CD4-positive, alpha-beta memory T cell (primary cell): ENCODE measurements at regions not wholly inside any gene's neighbourhood (a gene's known extent, or its start where the extent isn't known, plus 50 kb on each side); places are given as distances from the start of the nearest gene placed in this dataset.

Source experiments
- CTCF ChIA-PET: fragments of 350-600 bp; sonication (Branson Sonifier 250); formaldehyde crosslinking; loops from one replicate; lab custom pipeline; 2021; ENCODE audit warnings: inconsistent platforms; ENCODE audit not compliant: partially characterized antibody; lab: Charles Lee
- POLR2A ChIA-PET: fragments of 350-600 bp; sonication (Branson Sonifier 250); formaldehyde crosslinking; loops from one replicate; lab custom pipeline; 2021; ENCODE audit not compliant: partially characterized antibody; lab: Charles Lee
- DNase-seq, 5 donors: peaks; one replicate each; pipeline versions ENCODE4 v3.0.0 to v3.0.0-alpha.2; 2020 to 2022; ENCODE audit warnings: mixed read lengths in 1 of 5
- H3K27ac ChIP-seq: one replicate; pipeline ENCODE4 v1.7.0; 2013; ENCODE audit warnings: low read depth, low read length
- H3K27me3 ChIP-seq: 2 replicates; pipeline ENCODE4 v1.7.0; 2013; ENCODE audit warnings: mild to moderate bottlenecking, low read length, moderate library complexity; ENCODE audit not compliant: insufficient read depth
- H3K36me3 ChIP-seq: 2 replicates; pipeline ENCODE4 v1.7.0; 2013; ENCODE audit warnings: mild to moderate bottlenecking, low read length, moderate library complexity; ENCODE audit not compliant: insufficient read depth
- H3K4me1 ChIP-seq: 2 replicates; pipeline ENCODE4 v1.7.0; 2013; ENCODE audit warnings: mild to moderate bottlenecking, low read length, moderate library complexity; ENCODE audit not compliant: insufficient read depth
- H3K4me3 ChIP-seq, 2 donors: one replicate each; pipeline ENCODE4 v1.7.0; 2013; ENCODE audit warnings: low read length in 2 of 2, mild to moderate bottlenecking in 1 of 2
- H3K9me3 ChIP-seq, 2 donors: one replicate each; pipeline ENCODE4 v1.7.0; 2013; ENCODE audit warnings: low read length in 2 of 2, control low read depth in 1 of 2; ENCODE audit not compliant: control insufficient read depth in 1 of 2
- H3K27ac Mint-ChIP-seq, 7 donors: one replicate each; pipeline ENCODE4 v1.8.0; 2020 to 2021; ENCODE audit warnings: mixed read lengths in 7 of 7, mild to moderate bottlenecking in 6 of 7, inconsistent platforms in 3 of 7, moderate library complexity in 3 of 7
- H3K27me3 Mint-ChIP-seq, 2 donors: one replicate each; pipeline ENCODE4 v1.8.0; 2020 to 2021; ENCODE audit warnings: mixed read lengths in 2 of 2
- H3K36me3 Mint-ChIP-seq, 2 donors: one replicate each; pipeline ENCODE4 v1.8.0; 2020 to 2021; ENCODE audit warnings: mixed read lengths in 2 of 2, inconsistent platforms in 1 of 2, mild to moderate bottlenecking in 1 of 2
- H3K4me1 Mint-ChIP-seq, 4 donors: one replicate each; pipeline ENCODE4 v1.8.0; 2020 to 2021; ENCODE audit warnings: mixed read lengths in 4 of 4, mild to moderate bottlenecking in 1 of 4
- H3K4me3 Mint-ChIP-seq, 8 donors: one replicate each; pipeline ENCODE4 v1.8.0; 2020 to 2021; ENCODE audit warnings: mixed read lengths in 8 of 8, mild to moderate bottlenecking in 7 of 8, moderate library complexity in 6 of 8, inconsistent platforms in 3 of 8
- H3K9me3 Mint-ChIP-seq, 8 donors: one replicate each; pipeline ENCODE4 v1.8.0; 2020 to 2021; ENCODE audit warnings: mixed read lengths in 8 of 8, mild to moderate bottlenecking in 5 of 8, inconsistent platforms in 3 of 8, moderate library complexity in 1 of 8
- intact Hi-C: fragments of 100-400 bp; cut with micrococcal nuclease; formaldehyde crosslinking; loops from one replicate; pipeline ENCODE4 v1.15.1; 2023

GRCh38 chr7:120123528-120123927 lies 149.4 kb upstream of the KCND2 start:
- CTCF ChIA-PET, result no interaction called here
- Histone ChIP-seq H3K36me3 (no peaks in the 10 kb centered on the region), H3K9me3 (no peaks in the 10 kb centered on the region), H3K27ac (no peak overlapping the region), H3K27me3 (no peaks in the 10 kb centered on the region), H3K4me3 (no peak overlapping the region), H3K4me1 (no peaks in the 10 kb centered on the region)
- Mint-ChIP-seq H3K27ac (no peak overlapping the region), H3K4me1 (no peaks in the 10 kb centered on the region), H3K36me3 (no peaks in the 10 kb centered on the region), H3K9me3 (peaks cover 0 to 9% (median 4%) of the 10 kb centered on the region in 8 donors), H3K4me3 (no peak overlapping the region), H3K27me3 (no peaks in the 10 kb centered on the region)
- DNase-seq, result no peak
- intact Hi-C loops, result no loop called here
- POLR2A ChIA-PET, result no interaction called here

- peaks cover 2 to 26% (median 12%) of the 10 kb centered on the region in 8 donors for H3K9me3 Mint-ChIP-seq
- no peaks in the 10 kb centered on the region for H3K27me3 ChIP-seq
- no peak overlapping the region for H3K27ac ChIP-seq
- H3K9me3 ChIP-seq, result no peaks in the 10 kb centered on the region
- ChIA-PET CTCF (no interaction called here), POLR2A (no interaction called here)
- no peak for DNase-seq
- H3K4me1 ChIP-seq, result no peaks in the 10 kb centered on the region
- H3K4me1 Mint-ChIP-seq, result no peaks in the 10 kb centered on the region
- H3K36me3 Mint-ChIP-seq, result no peaks in the 10 kb centered on the region
- no peaks in the 10 kb centered on the region for H3K27me3 Mint-ChIP-seq
- no peak overlapping the region for H3K27ac Mint-ChIP-seq
- H3K4me3 Mint-ChIP-seq, result no peak overlapping the region
- no peak overlapping the region for H3K4me3 ChIP-seq
- no peaks in the 10 kb centered on the region for H3K36me3 ChIP-seq
- intact Hi-C loops, result no loop called here
These were observed 141.7 kb upstream of the KCND2 start for GRCh38 chr7:120131096-120131839.

- peaks cover 0 to 10% (median 4%) of the 10 kb centered on the region in 8 donors for H3K9me3 Mint-ChIP-seq
- Histone ChIP-seq H3K4me1 (no peaks in the 10 kb centered on the region), H3K36me3 (no peaks in the 10 kb centered on the region), H3K9me3 (no peaks in the 10 kb centered on the region), H3K27me3 (no peaks in the 10 kb centered on the region), H3K27ac (no peak overlapping the region), H3K4me3 (no peak overlapping the region)
- H3K4me1 Mint-ChIP-seq, result no peaks in the 10 kb centered on the region
- DNase-seq, result no peak
- ChIA-PET CTCF (no interaction called here), POLR2A (no interaction called here)
- no peaks in the 10 kb centered on the region for H3K27me3 Mint-ChIP-seq
- intact Hi-C loops, result no loop called here
- no peak overlapping the region for H3K4me3 Mint-ChIP-seq
- H3K27ac Mint-ChIP-seq, result no peak overlapping the region
- no peaks in the 10 kb centered on the region for H3K36me3 Mint-ChIP-seq
These were observed 134.5 kb upstream of the KCND2 start for GRCh38 chr7:120138497-120138896.

GRCh38 chr7:120156476-120156875 lies 116.5 kb upstream of the KCND2 start:
- H3K27ac ChIP-seq, result no peak overlapping the region
- no peaks in the 10 kb centered on the region for H3K4me1 Mint-ChIP-seq
- H3K9me3 ChIP-seq, result no peaks in the 10 kb centered on the region
- H3K36me3 Mint-ChIP-seq, result no peaks in the 10 kb centered on the region
- ChIA-PET CTCF (no interaction called here), POLR2A (no interaction called here)
- H3K9me3 Mint-ChIP-seq, result peaks cover 0 to 13% (median 4%) of the 10 kb centered on the region in 8 donors
- H3K4me3 Mint-ChIP-seq, result no peak overlapping the region
- H3K4me3 ChIP-seq, result no peak overlapping the region
- H3K27ac Mint-ChIP-seq, result no peak overlapping the region
- H3K27me3 Mint-ChIP-seq, result no peaks in the 10 kb centered on the region
- DNase-seq, result no peak
- no peaks in the 10 kb centered on the region for H3K36me3 ChIP-seq
- intact Hi-C loops, result no loop called here
- H3K4me1 ChIP-seq, result no peaks in the 10 kb centered on the region
- no peaks in the 10 kb centered on the region for H3K27me3 ChIP-seq

- no peaks in the 10 kb centered on the region for H3K36me3 Mint-ChIP-seq
- H3K9me3 Mint-ChIP-seq, result peaks cover 0 to 12% (median 4%) of the 10 kb centered on the region in 8 donors
- no peaks in the 10 kb centered on the region for H3K27me3 Mint-ChIP-seq
- Histone ChIP-seq H3K4me1 (no peaks in the 10 kb centered on the region), H3K4me3 (no peak overlapping the region), H3K27me3 (no peaks in the 10 kb centered on the region), H3K9me3 (no peaks in the 10 kb centered on the region), H3K27ac (no peak overlapping the region), H3K36me3 (no peaks in the 10 kb centered on the region)
- ChIA-PET POLR2A (no interaction called here), CTCF (no interaction called here)
- H3K4me3 Mint-ChIP-seq, result no peak overlapping the region
- no peak for DNase-seq
- no peak overlapping the region for H3K27ac Mint-ChIP-seq
- H3K4me1 Mint-ChIP-seq, result no peaks in the 10 kb centered on the region
- intact Hi-C loops, result no loop called here
These were observed 112.8 kb upstream of the KCND2 start for GRCh38 chr7:120160166-120160565.

- Mint-ChIP-seq H3K27me3 (no peaks in the 10 kb centered on the region), H3K9me3 (peaks cover 0 to 15% (median 9%) of the 10 kb centered on the region in 8 donors), H3K27ac (no peak overlapping the region), H3K4me1 (no peaks in the 10 kb centered on the region), H3K4me3 (no peak overlapping the region), H3K36me3 (no peaks in the 10 kb centered on the region)
- H3K4me1 ChIP-seq, result no peaks in the 10 kb centered on the region
- ChIA-PET POLR2A (no interaction called here), CTCF (no interaction called here)
- H3K9me3 ChIP-seq, result no peaks in the 10 kb centered on the region
- no peak overlapping the region for H3K27ac ChIP-seq
- DNase-seq, result no peak
- H3K27me3 ChIP-seq, result no peaks in the 10 kb centered on the region
- intact Hi-C loops, result no loop called here
- no peak overlapping the region for H3K4me3 ChIP-seq
- H3K36me3 ChIP-seq, result no peaks in the 10 kb centered on the region
These were observed 109.5 kb upstream of the KCND2 start for GRCh38 chr7:120163449-120163848.

GRCh38 chr7:120165227-120165626 lies 107.7 kb upstream of the KCND2 start:
- no peaks in the 10 kb centered on the region for H3K27me3 Mint-ChIP-seq
- H3K27ac Mint-ChIP-seq, result no peak overlapping the region
- H3K9me3 Mint-ChIP-seq, result peaks cover 0 to 18% (median 8%) of the 10 kb centered on the region in 8 donors
- no peak for DNase-seq
- no peaks in the 10 kb centered on the region for H3K4me1 Mint-ChIP-seq
- intact Hi-C loops, result no loop called here
- Histone ChIP-seq H3K9me3 (no peaks in the 10 kb centered on the region), H3K4me3 (no peak overlapping the region), H3K4me1 (no peaks in the 10 kb centered on the region), H3K27ac (no peak overlapping the region), H3K27me3 (no peaks in the 10 kb centered on the region), H3K36me3 (no peaks in the 10 kb centered on the region)
- POLR2A ChIA-PET, result no interaction called here
- no peaks in the 10 kb centered on the region for H3K36me3 Mint-ChIP-seq
- CTCF ChIA-PET, result no interaction called here
- no peak overlapping the region for H3K4me3 Mint-ChIP-seq
